LNCAP (cell line): ENCODE measurements at regions not wholly inside any gene's neighbourhood (a gene's known extent, or its start where the extent isn't known, plus 50 kb on each side); places are given as distances from the start of the nearest gene placed in this dataset.

Source experiments
- TF ChIP-seq, protein P1 (sequence below): fragments of 450-650 bp; IDR thresholded peaks from 2 replicates; pipeline ENCODE4 v1.5.1; 2017; ENCODE audit warnings: mild to moderate bottlenecking

DNA sequence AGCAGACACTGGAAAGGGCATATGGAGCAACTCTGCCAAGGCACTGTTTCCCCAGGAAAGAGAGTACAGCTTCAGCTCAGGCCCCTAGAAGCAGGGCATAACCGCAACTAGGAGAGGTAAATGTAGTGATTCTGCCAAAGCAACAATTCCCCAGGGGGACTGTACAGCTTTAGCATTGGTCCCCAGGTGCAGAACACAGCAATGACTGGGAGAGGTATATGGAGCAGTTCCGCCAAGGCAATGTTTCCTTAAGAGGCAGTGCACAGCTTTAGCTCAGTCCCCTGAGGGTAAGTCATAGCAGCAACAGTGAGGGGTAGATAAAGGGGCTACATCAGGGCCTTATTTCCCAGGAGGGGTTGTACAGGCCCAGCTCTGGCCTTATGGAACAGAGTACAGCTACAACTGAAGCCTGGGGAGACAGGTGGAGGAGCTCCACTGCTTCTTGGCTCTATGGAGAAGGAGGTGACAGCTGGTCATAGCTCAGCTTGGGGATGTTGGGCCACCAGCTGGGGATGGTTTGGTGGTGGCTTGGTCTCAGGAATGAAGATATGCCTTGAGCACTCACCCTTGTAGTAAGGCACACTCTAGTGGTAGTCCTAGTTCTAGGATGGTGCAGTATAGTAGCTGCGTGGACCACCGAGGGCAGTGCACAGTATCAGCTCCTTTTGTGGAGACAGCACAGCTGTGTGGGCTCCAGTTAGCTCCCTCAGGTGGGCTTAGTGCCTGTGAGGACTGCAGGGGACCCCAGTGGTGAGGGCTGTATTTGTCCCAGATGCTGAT lies 582.7 kb downstream of the PTPRC start:
- TF ChIP-seq, protein P1, sequence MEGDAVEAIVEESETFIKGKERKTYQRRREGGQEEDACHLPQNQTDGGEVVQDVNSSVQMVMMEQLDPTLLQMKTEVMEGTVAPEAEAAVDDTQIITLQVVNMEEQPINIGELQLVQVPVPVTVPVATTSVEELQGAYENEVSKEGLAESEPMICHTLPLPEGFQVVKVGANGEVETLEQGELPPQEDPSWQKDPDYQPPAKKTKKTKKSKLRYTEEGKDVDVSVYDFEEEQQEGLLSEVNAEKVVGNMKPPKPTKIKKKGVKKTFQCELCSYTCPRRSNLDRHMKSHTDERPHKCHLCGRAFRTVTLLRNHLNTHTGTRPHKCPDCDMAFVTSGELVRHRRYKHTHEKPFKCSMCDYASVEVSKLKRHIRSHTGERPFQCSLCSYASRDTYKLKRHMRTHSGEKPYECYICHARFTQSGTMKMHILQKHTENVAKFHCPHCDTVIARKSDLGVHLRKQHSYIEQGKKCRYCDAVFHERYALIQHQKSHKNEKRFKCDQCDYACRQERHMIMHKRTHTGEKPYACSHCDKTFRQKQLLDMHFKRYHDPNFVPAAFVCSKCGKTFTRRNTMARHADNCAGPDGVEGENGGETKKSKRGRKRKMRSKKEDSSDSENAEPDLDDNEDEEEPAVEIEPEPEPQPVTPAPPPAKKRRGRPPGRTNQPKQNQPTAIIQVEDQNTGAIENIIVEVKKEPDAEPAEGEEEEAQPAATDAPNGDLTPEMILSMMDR = no peak

DNA sequence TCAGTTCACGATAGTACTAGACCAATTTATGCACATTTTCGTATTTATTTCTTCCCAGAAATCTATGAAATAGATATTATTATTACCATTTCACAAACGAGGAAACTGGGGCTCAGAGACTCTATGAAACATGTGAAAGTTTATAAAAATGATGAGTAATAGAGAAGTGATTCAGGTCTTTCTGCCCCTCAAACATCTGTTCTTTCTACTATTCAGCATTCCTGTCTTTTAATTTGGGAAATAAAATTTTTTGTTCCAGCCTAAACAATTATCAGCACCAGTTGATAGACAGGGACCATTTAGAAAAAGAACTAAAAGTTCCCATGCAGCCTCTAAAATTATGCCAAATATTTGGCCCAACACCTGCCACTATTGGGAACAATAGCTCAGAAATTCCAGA lies 585.1 kb downstream of the PTPRC start:
- TF ChIP-seq, protein P1 = no peak

DNA sequence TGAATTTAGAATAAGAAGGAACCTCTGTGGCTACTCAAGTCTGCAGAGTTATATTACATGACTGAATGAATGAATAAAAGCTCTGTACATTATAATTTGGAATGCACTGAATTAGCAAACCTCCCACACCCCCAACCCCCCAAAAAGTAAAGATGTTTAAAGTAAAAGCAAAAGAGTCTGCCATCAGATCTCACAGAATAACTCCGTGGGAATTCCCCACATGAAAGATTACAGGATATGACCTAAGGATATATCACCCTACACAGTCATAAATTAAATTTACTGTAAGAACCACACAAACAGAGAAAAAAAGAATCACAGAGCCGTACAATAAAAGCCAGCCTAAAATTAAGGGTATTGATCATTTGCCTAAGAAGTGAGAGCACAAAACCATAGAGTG lies 587.3 kb downstream of the PTPRC start:
- TF ChIP-seq, protein P1 = no peak

DNA sequence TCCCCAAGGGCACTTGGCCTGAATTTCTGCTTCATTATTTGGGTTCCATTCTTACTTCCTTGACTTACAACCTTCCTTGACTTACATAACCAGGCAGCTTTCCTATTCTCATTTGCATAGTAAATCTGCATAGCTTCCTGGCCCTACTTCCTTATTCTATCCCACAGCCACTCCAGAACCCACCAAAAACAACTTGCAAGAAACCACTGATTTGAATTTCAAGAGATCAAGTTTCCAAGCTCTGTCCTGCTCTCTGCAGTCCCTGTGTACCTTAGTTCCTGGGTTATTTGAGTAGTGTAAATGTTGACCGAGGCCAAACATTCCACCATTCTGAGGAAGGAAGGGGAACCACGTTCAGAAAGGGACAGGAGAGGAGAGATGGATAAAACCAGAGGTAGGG lies 603.3 kb downstream of the PTPRC start:
- TF ChIP-seq, protein P1 = no peak

DNA sequence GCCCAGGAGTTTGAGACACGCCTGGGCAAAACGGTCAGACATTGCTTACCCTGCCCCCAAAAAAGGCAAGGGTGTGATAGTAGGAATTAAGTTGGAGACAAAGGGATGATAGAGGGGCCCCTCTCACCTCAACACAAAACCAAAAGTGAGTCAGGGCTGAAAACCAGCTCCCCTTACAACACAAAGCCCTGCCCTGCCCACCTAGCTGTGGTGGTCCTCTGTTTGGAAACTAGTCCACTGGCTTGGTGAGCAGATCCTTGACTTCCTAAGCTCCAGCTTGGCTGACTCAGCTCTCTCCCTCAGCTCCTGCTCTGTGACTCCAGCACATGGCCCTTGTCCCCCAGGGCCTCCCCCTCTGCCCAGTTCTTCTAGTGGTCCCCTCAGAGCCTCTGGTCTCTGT lies 603.8 kb downstream of the PTPRC start:
- TF ChIP-seq, protein P1 = no peak

DNA sequence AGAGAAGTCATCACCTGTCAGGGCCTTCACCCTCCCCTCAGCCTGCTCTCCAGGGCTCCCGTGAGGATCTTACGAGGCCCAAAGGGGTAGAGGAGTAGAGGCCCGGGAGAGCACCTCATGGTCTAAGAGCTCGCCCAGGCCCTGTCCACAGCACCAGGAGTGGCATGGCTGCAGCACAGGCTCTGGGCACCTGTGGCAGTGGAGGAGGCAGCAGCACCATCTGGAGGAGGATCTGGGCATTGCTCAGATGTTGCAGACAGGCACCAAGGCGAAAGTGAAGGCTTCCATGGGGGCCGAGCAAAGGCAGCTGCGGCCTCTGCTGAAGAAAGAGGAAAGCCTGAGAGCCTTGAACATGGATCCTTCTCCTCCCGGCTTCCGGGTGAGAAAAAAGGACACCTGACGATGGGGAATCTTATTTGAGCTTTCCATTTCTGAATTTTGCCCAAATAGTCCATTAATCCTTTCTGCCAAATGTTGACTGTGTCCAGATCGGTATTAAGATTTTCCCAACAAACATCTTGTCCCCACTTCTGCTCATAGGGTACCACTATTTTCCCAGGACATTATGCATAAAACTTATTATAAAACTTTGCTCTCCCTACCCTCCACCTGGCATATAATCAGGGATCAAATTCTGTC lies 604.7 kb downstream of the PTPRC start:
- TF ChIP-seq, protein P1 = peak; percentile 81

DNA sequence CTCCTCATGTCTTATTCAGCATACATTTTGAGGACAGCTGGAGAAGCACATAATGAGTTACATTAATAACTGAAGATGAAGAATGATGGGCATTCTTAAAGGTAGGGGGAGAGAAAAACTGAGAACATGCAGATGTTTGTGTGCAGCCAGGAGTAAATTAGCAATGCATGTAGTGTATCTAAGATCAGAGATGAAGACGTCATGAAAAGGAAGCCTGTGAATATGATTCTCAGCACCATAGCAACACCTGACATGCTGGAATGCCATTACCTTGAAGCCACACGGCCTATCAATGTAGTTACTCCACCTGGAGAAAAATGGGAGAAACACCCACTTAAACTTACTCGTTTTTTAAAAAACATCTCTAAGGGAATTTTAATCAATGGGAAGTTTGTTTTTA lies 607.1 kb downstream of the PTPRC start:
- TF ChIP-seq, protein P1 = no peak
